ENCODE measurements at regions not wholly inside any gene's neighbourhood (a gene's known extent, or its start where the extent isn't known, plus 50 kb on each side); places are given as distances from the start of the nearest gene placed in this dataset.

GRCh38 chr5:35341189-35341588 is 110.9 kb upstream of the PRLR start:
- TF ChIP-seq CTCF (conservative IDR thresholded peaks at IDR 0.05; ENCODE audit: low read depth, low read length) = no peak
- DNase-seq (ENCODE audit: low read depth) = no peak
- H3K4me3 ChIP-seq (ENCODE audit: low read length) = no peak overlapping the region

- no peak for TF ChIP-seq CTCF (conservative IDR thresholded peaks at IDR 0.05; ENCODE audit: low read depth, low read length)
- H3K4me3 ChIP-seq (ENCODE audit: low read length) = no peak overlapping the region
- DNase-seq (ENCODE audit: low read depth) = no peak
Observed at GRCh38 chr5:35339616-35340100, 109.4 kb upstream of the PRLR start.

GRCh38 chr5:35339006-35339405 is 108.7 kb upstream of the PRLR start:
- no peak overlapping the region for H3K4me3 ChIP-seq (ENCODE audit: low read length)
- no peak for TF ChIP-seq CTCF (conservative IDR thresholded peaks at IDR 0.05; ENCODE audit: low read depth, low read length)
- DNase-seq (ENCODE audit: low read depth) = no peak

GRCh38 chr5:35338157-35338453 is 107.8 kb upstream of the PRLR start:
- no peak for TF ChIP-seq CTCF (conservative IDR thresholded peaks at IDR 0.05; ENCODE audit: low read depth, low read length)
- no peak for DNase-seq (ENCODE audit: low read depth)
- H3K4me3 ChIP-seq (ENCODE audit: low read length) = no peak overlapping the region

DNA sequence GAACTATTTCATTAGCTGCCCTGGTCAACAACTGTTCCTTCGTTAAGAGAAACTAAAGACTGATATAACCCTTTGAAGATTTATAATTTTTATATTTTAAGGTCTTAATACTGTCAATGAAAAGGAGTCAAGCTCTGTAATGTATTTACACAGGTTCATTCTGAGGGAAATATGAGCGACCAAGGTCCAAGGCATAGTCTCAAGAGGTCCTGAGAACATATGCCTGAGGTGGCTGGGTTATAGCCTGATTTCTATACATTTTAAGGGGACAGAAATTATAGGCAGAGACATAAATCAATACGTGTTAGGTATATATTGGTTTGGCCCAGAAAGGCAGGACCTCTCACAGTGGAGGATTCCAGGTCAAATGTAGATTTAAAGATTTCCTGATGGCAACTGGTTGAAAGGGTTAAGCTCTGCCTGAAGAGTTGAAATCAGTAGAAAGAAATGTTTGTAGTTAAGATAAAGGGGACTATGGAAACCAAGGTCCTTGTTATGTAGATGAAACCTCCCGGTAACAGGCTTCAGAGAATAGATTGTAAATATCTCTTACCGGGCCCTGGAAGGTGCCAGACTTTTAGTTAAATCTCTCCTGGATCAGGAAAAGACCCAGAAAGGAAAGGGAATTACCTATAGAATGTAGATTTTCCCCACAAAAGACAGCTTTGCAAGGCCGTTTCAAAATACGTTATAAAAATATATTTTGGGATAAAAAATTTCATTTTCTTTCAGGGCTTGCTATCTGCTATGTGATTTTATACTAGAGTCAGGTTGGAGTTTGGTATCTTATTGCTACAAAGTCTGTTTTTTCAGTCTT is 107.3 kb upstream of the PRLR start:
- DNase-seq (ENCODE audit: low read depth) = no peak
- no peak overlapping the region for H3K4me3 ChIP-seq (ENCODE audit: low read length)
- TF ChIP-seq CTCF (conservative IDR thresholded peaks at IDR 0.05; ENCODE audit: low read depth, low read length) = no peak

DNA sequence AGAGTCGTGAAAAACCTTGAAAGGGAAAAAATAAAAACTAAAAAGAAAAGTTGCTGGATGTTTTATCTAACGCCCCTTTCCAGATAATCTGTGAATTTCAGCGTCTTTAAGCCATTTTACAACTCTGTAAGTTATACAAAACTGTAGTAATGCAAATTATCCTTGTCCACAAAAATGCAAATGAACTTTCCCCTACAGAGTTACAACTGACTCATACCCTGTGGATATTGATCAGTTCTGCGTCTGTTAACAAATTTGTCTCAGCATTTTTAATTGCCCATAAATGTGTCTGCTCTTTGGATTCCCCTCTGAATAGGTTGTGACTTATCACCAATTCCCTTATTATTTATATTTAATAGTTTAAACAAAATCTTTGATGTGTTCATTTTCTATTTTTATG is 105.9 kb upstream of the PRLR start:
- TF ChIP-seq CTCF (conservative IDR thresholded peaks at IDR 0.05; ENCODE audit: low read depth, low read length) = no peak
- H3K4me3 ChIP-seq (ENCODE audit: low read length) = no peak overlapping the region
- DNase-seq (ENCODE audit: low read depth) = no peak

- TF ChIP-seq CTCF (conservative IDR thresholded peaks at IDR 0.05; ENCODE audit: low read depth, low read length) = no peak
- no peak for DNase-seq (ENCODE audit: low read depth)
- no peak overlapping the region for H3K4me3 ChIP-seq (ENCODE audit: low read length)
Observed at GRCh38 chr5:35335752-35336151, 105.5 kb upstream of the PRLR start.
